GM19239 (cell line): ENCODE measurements at regions not wholly inside any gene's neighbourhood (a gene's known extent, or its start where the extent isn't known, plus 50 kb on each side); places are given as distances from the start of the nearest gene placed in this dataset.
A peak's percentile ranks its signal among the peaks of the same experiment; 100 is the strongest.
"Not testable (repeated sequence)": the region's sequence is repeated elsewhere in the genome, so short reads cannot be mapped to it uniquely, and the experiment has no call there.

Experiments
- DNase-seq: peaks from one replicate; pipeline ENCODE4 v3.0.0; 2011; ENCODE audit warnings: low spot score; ENCODE audit not compliant: insufficient read length
- FAIRE-seq: peaks from 2 replicates; lab custom pipeline; 2011; peaks lifted over from hg19 to GRCh38; lab: Jason Lieb, UNC

- FAIRE-seq (no peak), DNase-seq (no peak)
Measured at GRCh38 chr13:81408647-81409046, 1067.7 kb upstream of the SPRY2 start.

DNA sequence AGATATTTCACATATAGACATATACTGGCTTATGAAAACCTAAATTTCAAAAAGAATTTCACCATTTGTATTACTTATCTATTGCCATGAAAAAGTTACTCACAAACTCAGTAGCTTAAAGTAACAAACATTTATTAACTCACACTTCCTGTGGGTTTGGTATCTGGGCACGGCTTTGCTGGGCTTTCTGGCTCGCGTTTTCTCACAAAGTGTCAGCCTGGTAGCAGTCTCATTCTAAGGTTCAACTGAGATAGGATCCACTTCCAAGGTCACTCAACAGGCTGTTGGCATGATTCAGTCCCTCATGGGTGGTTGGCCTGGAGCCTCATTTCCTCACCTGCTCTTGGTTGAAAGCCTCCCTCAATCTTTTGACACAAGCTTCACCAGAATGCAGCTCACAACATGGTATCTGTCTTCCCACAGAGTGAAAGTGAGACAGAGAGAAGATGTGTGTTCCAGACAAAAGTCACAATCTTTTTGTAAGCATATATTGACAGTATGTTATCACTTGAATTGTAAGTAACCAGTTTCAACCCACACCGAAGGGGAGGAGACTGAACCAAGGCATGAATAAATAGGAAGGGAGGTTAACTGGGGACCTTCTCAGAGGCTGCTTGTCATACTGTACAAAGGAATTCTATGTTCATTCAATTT is 1065.8 kb upstream of the SPRY2 start:
- DNase-seq (no peak), FAIRE-seq (peak; percentile 86)

- DNase-seq (no peak), FAIRE-seq (peak; percentile 47)
Measured at GRCh38 chr13:81406022-81406421, 1065.1 kb upstream of the SPRY2 start.

GRCh38 chr13:81396192-81396591 is 1055.3 kb upstream of the SPRY2 start:
- FAIRE-seq (no peak), DNase-seq (no peak)

- DNase-seq (no peak), FAIRE-seq (no peak)
Measured at GRCh38 chr13:81395368-81395767, 1054.4 kb upstream of the SPRY2 start.

GRCh38 chr13:81394640-81395039 is 1053.7 kb upstream of the SPRY2 start:
- DNase-seq (no peak), FAIRE-seq (no peak)

DNA sequence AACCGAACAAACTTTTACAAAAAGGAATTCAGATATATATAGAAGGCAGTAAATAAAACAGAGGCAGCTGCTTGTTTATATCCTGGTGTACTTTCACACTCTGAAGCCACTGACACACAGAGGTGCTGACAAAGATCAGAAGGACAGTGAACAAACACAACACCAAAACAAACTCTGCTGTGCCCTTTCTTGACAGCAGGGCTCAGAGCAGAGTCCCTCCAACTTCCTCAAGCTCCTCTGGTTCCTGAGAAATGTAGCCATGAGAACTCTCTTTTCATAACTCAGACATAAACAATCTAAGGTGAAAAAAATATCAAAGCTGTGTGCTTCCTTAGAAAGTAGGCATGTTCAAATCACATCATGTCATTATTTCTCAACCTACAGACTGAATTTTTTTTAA is 1052.8 kb upstream of the SPRY2 start:
- no peak for DNase-seq

DNA sequence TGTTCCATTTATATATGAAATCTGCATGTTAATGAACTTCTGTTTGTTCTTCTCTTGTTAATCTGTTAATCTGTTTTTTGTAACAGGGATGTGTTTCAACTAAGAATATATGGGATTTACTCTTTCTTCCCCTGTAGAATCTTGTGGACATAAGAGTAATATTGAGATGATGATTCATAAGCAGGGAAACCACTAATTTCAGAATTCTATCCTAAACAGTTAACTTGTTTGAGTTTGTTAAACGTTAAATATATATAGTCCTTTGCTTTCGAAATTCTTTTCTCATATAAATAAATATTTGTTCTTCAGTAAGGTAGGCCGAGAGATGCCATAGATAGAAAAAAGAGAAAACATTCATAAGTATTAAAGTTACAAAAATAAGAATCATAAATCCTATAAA is 1052.2 kb upstream of the SPRY2 start:
- FAIRE-seq (no peak), DNase-seq (no peak)

More for the DNA sequence above, 1052.8 kb upstream of the SPRY2 start:
- FAIRE-seq, result no peak

DNA sequence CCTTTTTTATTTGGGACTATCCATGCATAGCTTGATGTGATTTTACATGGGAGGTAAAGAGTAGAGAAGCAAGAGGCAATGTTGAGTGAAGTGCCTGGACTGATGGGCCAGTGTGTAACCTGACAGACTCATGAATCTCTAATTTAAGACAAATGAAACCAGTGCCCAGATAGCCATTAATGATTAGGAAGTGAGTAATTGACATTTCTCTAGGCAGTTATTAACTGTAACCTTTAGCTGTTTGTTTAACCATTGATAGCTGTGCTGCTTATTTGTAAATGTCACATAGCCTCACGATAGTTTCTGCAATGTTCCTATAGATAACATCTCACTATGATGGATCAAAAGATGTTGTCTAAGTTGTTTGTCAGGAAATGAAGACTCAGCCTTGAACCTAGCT is 1047.5 kb upstream of the SPRY2 start:
- FAIRE-seq (no peak), DNase-seq (no peak)

- DNase-seq, result no peak
- FAIRE-seq, result no peak
Measured at GRCh38 chr13:81383444-81383843, 1042.5 kb upstream of the SPRY2 start.

- no peak for FAIRE-seq
Measured at GRCh38 chr13:81382246-81382645, 1041.3 kb upstream of the SPRY2 start.

DNA sequence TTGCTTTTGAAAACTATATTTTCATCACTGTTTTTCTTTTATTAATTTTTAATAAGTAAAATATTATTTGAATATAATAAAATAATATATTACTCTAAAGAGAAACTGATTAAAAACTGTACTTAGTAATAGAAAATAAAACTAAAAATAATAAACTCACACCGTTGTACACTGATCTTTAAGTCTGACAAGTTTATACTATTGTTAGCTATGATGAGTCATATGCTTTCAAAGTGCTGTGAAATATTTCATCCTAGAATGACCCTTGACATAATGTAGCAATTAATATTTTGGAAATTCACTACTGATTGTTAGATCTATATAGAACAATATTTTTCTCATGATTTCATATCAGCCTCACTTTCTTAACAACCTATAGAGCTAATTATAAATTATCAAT is 1040.6 kb upstream of the SPRY2 start:
- no peak for DNase-seq
- no peak for FAIRE-seq

More at GRCh38 chr13:81382246-81382645, 1041.3 kb upstream of the SPRY2 start:
- DNase-seq, result no peak

GRCh38 chr13:81379183-81379582 is 1038.3 kb upstream of the SPRY2 start:
- DNase-seq (no peak), FAIRE-seq (no peak)

GRCh38 chr13:81377921-81378320 is 1037.0 kb upstream of the SPRY2 start:
- DNase-seq (no peak), FAIRE-seq (no peak)

GRCh38 chr13:81375709-81376108 is 1034.8 kb upstream of the SPRY2 start:
- no peak for DNase-seq
- FAIRE-seq, result no peak

DNA sequence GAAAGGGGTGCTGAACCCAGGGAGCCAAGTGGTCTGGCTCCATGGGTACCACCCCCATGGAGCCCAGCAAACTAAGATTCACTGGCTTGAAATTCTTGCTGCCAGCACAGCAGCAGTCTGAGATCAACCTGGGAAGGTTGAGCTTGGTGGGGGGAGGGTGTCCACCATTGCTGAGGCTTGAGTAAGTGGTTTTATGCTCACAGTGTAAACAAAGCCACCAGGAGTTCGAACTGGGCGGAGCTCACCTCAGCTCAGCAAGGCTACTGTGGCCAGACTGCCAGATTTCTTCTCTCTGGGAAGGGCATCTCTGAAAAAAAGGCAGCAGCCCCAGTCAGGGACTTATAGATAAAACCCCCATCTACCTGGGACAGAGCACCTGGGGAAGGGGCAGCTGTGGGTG is 1021.8 kb upstream of the SPRY2 start:
- not testable (repeated sequence) for FAIRE-seq, DNase-seq

GRCh38 chr13:81350056-81350455 is 1009.1 kb upstream of the SPRY2 start:
- DNase-seq, result no peak
- no peak for FAIRE-seq

GRCh38 chr13:81340118-81341069 is 999.5 kb upstream of the SPRY2 start:
- not testable (repeated sequence) for DNase-seq, FAIRE-seq

- FAIRE-seq, DNase-seq: not testable (repeated sequence)
Measured at GRCh38 chr13:81339666-81340065, 998.7 kb upstream of the SPRY2 start.

- FAIRE-seq (no peak), DNase-seq (no peak)
Measured at GRCh38 chr13:81334481-81334880, 993.6 kb upstream of the SPRY2 start.

GRCh38 chr13:81326913-81327312 is 986.0 kb upstream of the SPRY2 start:
- FAIRE-seq, result no peak

More at GRCh38 chr13:81326913-81327312, 986.0 kb upstream of the SPRY2 start:
- no peak for DNase-seq
